Loucy (cell line): ENCODE measurements at regions not wholly inside any gene's neighbourhood (a gene's known extent, or its start where the extent isn't known, plus 50 kb on each side); places are given as distances from the start of the nearest gene placed in this dataset.

Experiments
- H2AFZ ChIP-seq: fragments of 200-600 bp; sonication (generic); 2 replicates; pipeline ENCODE4 v1.6.0; 2016; ENCODE audit warnings: antibody characterized with exemption, mild to moderate bottlenecking, low read length, moderate library complexity
- H3F3A ChIP-seq: fragments of 200-600 bp; 2 replicates; pipeline ENCODE4 v1.6.0; 2016; ENCODE audit warnings: antibody characterized with exemption, low read depth, mild to moderate bottlenecking
- H3K27me3 ChIP-seq: fragments of 200-600 bp; sonication (generic); 2 replicates; pipeline ENCODE4 v1.6.1; 2014; ENCODE audit warnings: low read length, mild to moderate bottlenecking; ENCODE audit not compliant: insufficient read depth, poor library complexity, severe bottlenecking
- H3K36me3 ChIP-seq: fragments of 200-600 bp; sonication (generic); 2 replicates; pipeline ENCODE4 v1.6.1; 2016; ENCODE audit warnings: low read length; ENCODE audit not compliant: insufficient read depth
- H3K4me1 ChIP-seq: fragments of 200-600 bp; sonication (generic); 2 replicates; pipeline ENCODE4 v1.5.1; 2014; ENCODE audit warnings: low read length, mild to moderate bottlenecking; ENCODE audit not compliant: insufficient read depth, poor library complexity, severe bottlenecking
- H3K4me2 ChIP-seq: fragments of 200-600 bp; sonication (generic); 2 replicates; pipeline ENCODE4 v1.6.0; 2014; ENCODE audit warnings: antibody characterized with exemption, low read length, low read depth, mild to moderate bottlenecking; ENCODE audit not compliant: poor library complexity, severe bottlenecking
- H3K4me3 ChIP-seq: fragments of 200-600 bp; sonication (generic); 2 replicates; pipeline ENCODE4 v1.5.1; 2014; ENCODE audit warnings: low read length, mild to moderate bottlenecking, mixed read lengths; ENCODE audit not compliant: poor library complexity, severe bottlenecking
- H3K79me2 ChIP-seq: fragments of 200-600 bp; sonication (generic); 2 replicates; pipeline ENCODE4 v1.6.1; 2014; ENCODE audit warnings: low read length; ENCODE audit not compliant: insufficient read depth
- H3K9ac ChIP-seq: fragments of 200-600 bp; sonication (generic); 2 replicates; pipeline ENCODE4 v1.6.0; 2014; ENCODE audit warnings: mild to moderate bottlenecking, low read depth, low read length, moderate library complexity; ENCODE audit not compliant: poor library complexity, severe bottlenecking
- H3K9me2 ChIP-seq: fragments of 200-600 bp; sonication (generic); replicated peaks from 2 replicates; pipeline ENCODE4 v1.6.1; 2016; ENCODE audit warnings: low read depth, low read length, mixed read lengths
- H3K9me3 ChIP-seq: fragments of 200-600 bp; sonication (generic); 2 replicates; pipeline ENCODE4 v1.6.1; 2014; ENCODE audit warnings: mild to moderate bottlenecking, antibody characterized with exemption, low read length, low read depth; ENCODE audit not compliant: insufficient read depth
- H4K20me1 ChIP-seq: fragments of 200-600 bp; sonication (generic); 2 replicates; pipeline ENCODE4 v1.6.0; 2014; ENCODE audit warnings: antibody characterized with exemption, low read length, mild to moderate bottlenecking; ENCODE audit not compliant: insufficient read depth, poor library complexity, severe bottlenecking
- CTCF ChIP-seq: fragments of 200-600 bp; sonication (generic); conservative IDR thresholded peaks from 2 replicates; pipeline ENCODE4 v1.5.1; 2014; ENCODE audit warnings: mild to moderate bottlenecking, antibody characterized with exemption, low read length
- EZH2phosphoT487 ChIP-seq: fragments of 200-600 bp; IDR thresholded peaks from 2 replicates; pipeline ENCODE4 v1.6.1; 2018; ENCODE audit warnings: antibody characterized with exemption, mild to moderate bottlenecking, moderate library complexity, borderline replicate concordance

DNA sequence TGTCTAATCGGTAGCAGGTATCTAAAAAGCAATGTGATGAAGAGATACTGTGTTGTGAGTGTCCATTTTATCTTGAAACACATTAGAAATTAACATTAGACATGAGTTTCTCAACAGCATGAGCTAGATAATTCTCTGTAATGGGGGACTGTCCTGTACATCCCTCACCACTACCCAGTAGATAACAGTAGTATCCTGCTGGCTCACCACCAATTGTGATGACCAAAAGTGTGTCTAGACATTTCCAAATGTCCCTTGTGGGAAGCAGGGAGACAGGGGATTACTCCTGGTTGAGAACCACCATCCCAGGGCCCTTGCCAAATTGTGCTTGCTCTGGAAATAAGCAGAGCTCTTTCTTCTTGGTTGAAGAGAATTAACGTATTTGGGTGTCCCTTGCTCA lies 239.3 kb downstream of the IRS1 start:
- Histone ChIP-seq H3K9ac (no peak overlapping the region), H3K9me3 (no peaks in the 10 kb centered on the region), H3K4me3 (no peak overlapping the region), H3K9me2 (no peaks in the 10 kb centered on the region), H3F3A (no peaks in the 10 kb centered on the region), H4K20me1 (no peaks in the 10 kb centered on the region), H3K79me2 (no peaks in the 10 kb centered on the region), H3K27me3 (no peaks in the 10 kb centered on the region), H3K36me3 (no peaks in the 10 kb centered on the region), H3K4me1 (no peaks in the 10 kb centered on the region), H2AFZ (no peak overlapping the region), H3K4me2 (no peak overlapping the region)
- TF ChIP-seq CTCF (no peak), EZH2phosphoT487 (no peak)

DNA sequence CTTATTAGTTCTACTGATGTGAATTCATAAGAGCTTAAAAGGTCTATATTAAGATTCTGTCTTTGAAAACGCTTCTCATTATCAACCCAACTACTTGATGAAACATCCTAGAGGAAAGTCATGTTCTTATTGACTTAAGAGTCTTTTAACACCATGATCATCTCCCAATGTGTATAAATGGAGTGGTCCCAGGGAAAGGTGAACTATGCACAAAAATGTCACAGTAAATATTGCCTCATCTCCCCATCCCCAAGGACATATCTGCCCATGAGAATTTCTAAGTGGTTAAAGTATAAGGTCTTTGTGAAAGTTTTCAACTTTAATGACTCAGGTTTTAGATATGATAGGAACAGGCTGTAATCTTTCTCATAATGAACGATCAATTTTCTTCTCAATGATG lies 240.1 kb downstream of the IRS1 start:
- no peak for TF ChIP-seq EZH2phosphoT487
- TF ChIP-seq CTCF = no peak
- Histone ChIP-seq H3K4me3 (no peak overlapping the region), H3K9ac (no peak overlapping the region), H3K4me1 (no peaks in the 10 kb centered on the region), H3K4me2 (no peak overlapping the region), H3K79me2 (no peaks in the 10 kb centered on the region), H3F3A (no peaks in the 10 kb centered on the region), H3K36me3 (no peaks in the 10 kb centered on the region), H3K9me2 (no peaks in the 10 kb centered on the region), H3K27me3 (no peaks in the 10 kb centered on the region), H2AFZ (no peak overlapping the region), H4K20me1 (no peaks in the 10 kb centered on the region), H3K9me3 (no peaks in the 10 kb centered on the region)

DNA sequence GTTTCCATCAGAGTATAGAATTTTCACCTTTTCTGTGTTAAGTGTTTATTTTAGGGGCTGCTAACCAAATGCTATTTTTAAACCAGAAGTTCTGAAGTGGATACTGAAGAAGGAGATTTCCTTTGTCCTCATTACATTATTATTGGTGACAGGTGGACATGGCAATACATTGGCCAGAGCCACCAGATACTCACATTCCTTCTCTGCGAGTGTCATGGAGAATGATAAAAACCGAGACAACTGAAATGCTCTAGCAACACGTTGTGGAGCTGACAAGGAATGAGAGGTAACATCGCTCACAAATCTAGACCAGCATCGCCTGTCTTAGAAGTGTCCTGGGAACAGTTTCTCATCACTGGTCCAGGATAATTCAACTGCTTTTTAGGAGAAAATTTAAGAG lies 241.2 kb downstream of the IRS1 start:
- no peak for TF ChIP-seq EZH2phosphoT487
- TF ChIP-seq CTCF = no peak
- Histone ChIP-seq H3K9ac (no peak overlapping the region), H3F3A (no peaks in the 10 kb centered on the region), H2AFZ (no peak overlapping the region), H3K9me2 (no peaks in the 10 kb centered on the region), H3K79me2 (no peaks in the 10 kb centered on the region), H3K4me1 (no peaks in the 10 kb centered on the region), H3K36me3 (no peaks in the 10 kb centered on the region), H4K20me1 (no peaks in the 10 kb centered on the region), H3K4me3 (no peak overlapping the region), H3K9me3 (no peaks in the 10 kb centered on the region), H3K4me2 (no peak overlapping the region), H3K27me3 (no peaks in the 10 kb centered on the region)
